ENCODE measurements at regions not wholly inside any gene's neighbourhood (a gene's known extent, or its start where the extent isn't known, plus 50 kb on each side); places are given as distances from the start of the nearest gene placed in this dataset.

GRCh38 chr5:113974976-113975375 lies 386.9 kb upstream of the KCNN2 start:
- Histone ChIP-seq H3K36me3 (ENCODE audit: control insufficient read depth in 1 of 2, insufficient read depth in 2 of 2, low read length in 2 of 2) (no peaks in the 10 kb centered on the region), H3K4me3 (ENCODE audit: low read depth in 1 of 2, low read length in 2 of 2) (no peak overlapping the region), H3K27me3 (ENCODE audit: low read depth, low read length) (no peaks in the 10 kb centered on the region), H3K4me1 (ENCODE audit: control insufficient read depth in 1 of 2, insufficient read depth in 2 of 2, low read length in 2 of 2) (no peaks in the 10 kb centered on the region), H3K27ac (ENCODE audit: low read length) (no peak overlapping the region), H3K9me3 (ENCODE audit: control insufficient read depth in 1 of 2, low read length in 2 of 2) (no peaks in the 10 kb centered on the region)

DNA sequence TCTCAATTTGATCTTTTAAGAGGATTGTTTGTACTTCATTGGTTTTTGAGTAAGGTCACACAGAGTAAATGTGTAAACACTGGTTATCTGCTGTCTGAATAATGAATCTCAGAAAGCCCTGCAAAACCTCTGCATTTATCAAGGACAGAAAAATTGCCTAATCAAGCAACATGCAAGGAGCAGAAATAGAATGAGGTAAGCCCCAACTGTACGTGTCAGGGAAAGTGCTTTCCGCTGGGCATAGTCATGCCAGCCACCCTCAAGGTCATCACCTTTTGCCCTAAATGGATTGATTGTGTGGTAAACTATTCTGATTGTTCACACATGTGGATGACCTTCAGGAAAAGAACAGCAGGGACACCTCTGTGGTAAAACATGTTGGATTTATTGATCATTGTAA lies 376.9 kb upstream of the KCNN2 start:
- H3K9me3 ChIP-seq (ENCODE audit: control insufficient read depth in 1 of 2, low read length in 2 of 2) = no peaks in the 10 kb centered on the region
- H3K36me3 ChIP-seq (ENCODE audit: control insufficient read depth in 1 of 2, insufficient read depth in 2 of 2, low read length in 2 of 2) = no peaks in the 10 kb centered on the region
- H3K4me1 ChIP-seq (ENCODE audit: control insufficient read depth in 1 of 2, insufficient read depth in 2 of 2, low read length in 2 of 2) = no peaks in the 10 kb centered on the region
- no peak overlapping the region for H3K27ac ChIP-seq (ENCODE audit: low read length)
- no peaks in the 10 kb centered on the region for H3K27me3 ChIP-seq (ENCODE audit: low read depth, low read length)
- H3K4me3 ChIP-seq (ENCODE audit: low read depth in 1 of 2, low read length in 2 of 2) = no peak overlapping the region

- Histone ChIP-seq H3K27me3 (ENCODE audit: low read depth, low read length) (no peaks in the 10 kb centered on the region), H3K9me3 (ENCODE audit: control insufficient read depth in 1 of 2, low read length in 2 of 2) (no peaks in the 10 kb centered on the region), H3K36me3 (ENCODE audit: control insufficient read depth in 1 of 2, insufficient read depth in 2 of 2, low read length in 2 of 2) (no peaks in the 10 kb centered on the region), H3K4me3 (ENCODE audit: low read depth in 1 of 2, low read length in 2 of 2) (no peak overlapping the region), H3K4me1 (ENCODE audit: control insufficient read depth in 1 of 2, insufficient read depth in 2 of 2, low read length in 2 of 2) (no peaks in the 10 kb centered on the region), H3K27ac (ENCODE audit: low read length) (no peak overlapping the region)
Observed at GRCh38 chr5:113985505-113985904, 376.4 kb upstream of the KCNN2 start.

DNA sequence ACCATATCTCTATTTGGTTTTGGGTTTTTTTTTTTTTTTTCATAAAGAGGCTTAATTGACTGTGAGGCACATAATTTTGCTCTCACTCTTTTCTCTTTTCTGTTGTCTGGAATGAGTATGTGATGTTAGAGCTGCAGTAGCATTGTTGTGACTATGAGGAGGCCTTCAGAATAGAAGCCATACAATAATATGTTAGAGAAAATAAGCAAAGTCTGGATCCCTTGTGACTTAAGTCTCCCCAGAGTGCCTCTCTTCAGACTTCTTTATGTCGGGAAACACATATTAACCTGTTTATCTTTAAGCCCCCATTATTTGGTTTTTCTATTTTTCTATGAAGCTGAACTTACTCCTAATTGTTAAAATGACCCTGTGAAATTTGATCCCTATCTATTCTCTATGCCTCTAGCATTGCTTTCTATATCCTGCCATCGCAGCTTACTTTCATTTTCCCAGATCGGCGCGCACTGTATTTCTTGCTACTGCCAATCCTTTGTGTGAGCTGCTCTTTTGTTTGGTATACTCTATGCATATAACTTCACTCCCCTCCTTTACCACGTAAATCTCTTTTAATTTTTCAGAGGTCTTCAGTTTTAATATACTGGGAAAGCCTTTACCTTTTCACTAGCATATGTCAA lies 372.5 kb upstream of the KCNN2 start:
- Histone ChIP-seq H3K27ac (ENCODE audit: low read length) (no peak overlapping the region), H3K27me3 (ENCODE audit: low read depth, low read length) (no peaks in the 10 kb centered on the region), H3K4me1 (ENCODE audit: control insufficient read depth in 1 of 2, insufficient read depth in 2 of 2, low read length in 2 of 2) (no peaks in the 10 kb centered on the region)

DNA sequence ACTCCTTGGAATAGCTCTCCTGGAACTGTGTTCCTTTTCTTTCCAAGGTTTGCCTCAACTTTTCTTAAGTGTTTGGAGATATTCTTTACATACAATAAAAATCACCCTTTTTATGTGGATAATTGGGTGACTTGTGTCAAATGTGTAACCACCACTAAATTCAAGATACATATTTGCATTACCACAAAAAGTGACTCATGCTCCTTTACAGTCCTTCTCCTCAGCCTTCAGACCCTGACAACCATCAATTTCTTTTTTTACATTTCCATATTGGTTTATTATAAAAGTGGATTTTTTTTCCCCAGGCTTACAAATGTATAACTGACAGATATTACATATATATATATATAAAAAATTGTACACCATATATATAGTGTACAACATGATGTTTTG lies 372.0 kb upstream of the KCNN2 start:
- Histone ChIP-seq H3K4me3 (ENCODE audit: low read depth in 1 of 2, low read length in 2 of 2) (no peak overlapping the region), H3K4me1 (ENCODE audit: control insufficient read depth in 1 of 2, insufficient read depth in 2 of 2, low read length in 2 of 2) (no peaks in the 10 kb centered on the region), H3K9me3 (ENCODE audit: control insufficient read depth in 1 of 2, low read length in 2 of 2) (no peaks in the 10 kb centered on the region), H3K27ac (ENCODE audit: low read length) (no peak overlapping the region), H3K27me3 (ENCODE audit: low read depth, low read length) (no peaks in the 10 kb centered on the region), H3K36me3 (ENCODE audit: control insufficient read depth in 1 of 2, insufficient read depth in 2 of 2, low read length in 2 of 2) (no peaks in the 10 kb centered on the region)

More for the DNA sequence above, 372.5 kb upstream of the KCNN2 start:
- Histone ChIP-seq H3K9me3 (ENCODE audit: control insufficient read depth in 1 of 2, low read length in 2 of 2) (no peaks in the 10 kb centered on the region), H3K4me3 (ENCODE audit: low read depth in 1 of 2, low read length in 2 of 2) (no peak overlapping the region), H3K36me3 (ENCODE audit: control insufficient read depth in 1 of 2, insufficient read depth in 2 of 2, low read length in 2 of 2) (no peaks in the 10 kb centered on the region)

- H3K4me1 ChIP-seq (ENCODE audit: control insufficient read depth in 1 of 2, insufficient read depth in 2 of 2, low read length in 2 of 2) = no peaks in the 10 kb centered on the region
- no peak overlapping the region for H3K4me3 ChIP-seq (ENCODE audit: low read depth in 1 of 2, low read length in 2 of 2)
- H3K36me3 ChIP-seq (ENCODE audit: control insufficient read depth in 1 of 2, insufficient read depth in 2 of 2, low read length in 2 of 2) = no peaks in the 10 kb centered on the region
- H3K27me3 ChIP-seq (ENCODE audit: low read depth, low read length) = no peaks in the 10 kb centered on the region
- H3K27ac ChIP-seq (ENCODE audit: low read length) = no peak overlapping the region
- no peaks in the 10 kb centered on the region for H3K9me3 ChIP-seq (ENCODE audit: control insufficient read depth in 1 of 2, low read length in 2 of 2)
Observed at GRCh38 chr5:114001076-114001475, 360.8 kb upstream of the KCNN2 start.

DNA sequence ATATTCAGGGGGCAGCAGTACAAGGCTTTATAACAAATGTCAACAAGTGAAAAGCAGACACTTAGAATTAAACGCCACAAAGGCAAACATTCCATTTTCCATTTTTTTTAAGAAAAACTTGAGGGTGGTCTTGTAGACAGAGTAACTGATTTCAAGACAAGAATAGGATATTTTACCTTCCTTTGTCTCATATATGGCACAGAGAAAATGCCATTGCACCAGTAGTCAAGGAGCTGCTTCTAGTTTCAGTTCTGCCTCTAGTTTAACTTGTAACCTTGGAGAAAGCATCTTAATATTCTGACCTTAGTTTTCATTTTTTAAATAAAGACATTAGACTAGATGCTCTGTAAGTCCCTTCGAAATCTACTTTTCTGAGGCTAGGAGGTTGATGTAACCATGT lies 355.3 kb upstream of the KCNN2 start:
- Histone ChIP-seq H3K9me3 (ENCODE audit: control insufficient read depth in 1 of 2, low read length in 2 of 2) (no peaks in the 10 kb centered on the region), H3K36me3 (ENCODE audit: control insufficient read depth in 1 of 2, insufficient read depth in 2 of 2, low read length in 2 of 2) (no peaks in the 10 kb centered on the region), H3K4me3 (ENCODE audit: low read depth in 1 of 2, low read length in 2 of 2) (no peak overlapping the region), H3K4me1 (ENCODE audit: control insufficient read depth in 1 of 2, insufficient read depth in 2 of 2, low read length in 2 of 2) (no peaks in the 10 kb centered on the region), H3K27me3 (ENCODE audit: low read depth, low read length) (no peaks in the 10 kb centered on the region), H3K27ac (ENCODE audit: low read length) (no peak overlapping the region)

DNA sequence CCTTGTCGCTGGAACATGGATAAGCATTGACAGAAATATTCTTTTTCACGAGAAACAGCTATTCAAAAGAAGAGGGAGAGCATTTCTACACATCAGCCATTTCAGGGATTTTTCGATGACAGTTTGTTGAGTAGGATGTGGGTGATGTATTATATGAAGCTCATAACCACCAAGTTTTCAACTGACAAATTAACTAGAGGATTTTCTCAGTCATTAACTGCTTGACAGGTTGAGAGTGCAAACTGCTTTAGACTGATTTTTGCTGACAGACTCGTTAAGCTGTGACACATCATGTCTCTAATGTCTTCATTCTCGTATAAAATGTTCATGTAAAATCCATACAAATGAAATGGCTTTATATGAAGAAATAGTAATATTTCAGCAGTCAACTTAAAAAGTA lies 354.2 kb upstream of the KCNN2 start:
- no peaks in the 10 kb centered on the region for H3K4me1 ChIP-seq (ENCODE audit: control insufficient read depth in 1 of 2, insufficient read depth in 2 of 2, low read length in 2 of 2)
- no peaks in the 10 kb centered on the region for H3K9me3 ChIP-seq (ENCODE audit: control insufficient read depth in 1 of 2, low read length in 2 of 2)
- H3K27ac ChIP-seq (ENCODE audit: low read length) = no peak overlapping the region
- H3K36me3 ChIP-seq (ENCODE audit: control insufficient read depth in 1 of 2, insufficient read depth in 2 of 2, low read length in 2 of 2) = no peaks in the 10 kb centered on the region
- no peaks in the 10 kb centered on the region for H3K27me3 ChIP-seq (ENCODE audit: low read depth, low read length)
- H3K4me3 ChIP-seq (ENCODE audit: low read depth in 1 of 2, low read length in 2 of 2) = no peak overlapping the region

DNA sequence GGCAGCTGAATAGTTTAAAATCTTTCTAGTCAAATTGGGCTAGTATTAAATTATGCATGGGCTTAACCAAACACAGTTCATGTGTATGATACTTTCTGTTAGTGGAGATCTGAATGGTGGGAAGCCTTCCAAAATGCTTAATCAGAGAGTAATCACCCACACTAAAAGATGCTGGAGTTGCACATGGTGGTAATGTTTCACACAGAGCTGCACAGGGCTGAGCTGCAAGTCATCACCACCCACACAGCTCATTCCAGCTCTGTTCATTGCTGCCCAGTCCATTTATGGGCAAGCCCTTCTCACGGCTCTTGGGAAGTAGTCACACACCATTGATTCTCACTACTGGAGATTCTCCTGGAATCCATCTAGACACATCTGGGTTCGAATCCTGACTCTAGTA lies 351.5 kb upstream of the KCNN2 start:
- H3K9me3 ChIP-seq (ENCODE audit: control insufficient read depth in 1 of 2, low read length in 2 of 2) = no peaks in the 10 kb centered on the region
- H3K27ac ChIP-seq (ENCODE audit: low read length) = no peak overlapping the region
- no peaks in the 10 kb centered on the region for H3K27me3 ChIP-seq (ENCODE audit: low read depth, low read length)
- no peak overlapping the region for H3K4me3 ChIP-seq (ENCODE audit: low read depth in 1 of 2, low read length in 2 of 2)
- no peaks in the 10 kb centered on the region for H3K36me3 ChIP-seq (ENCODE audit: control insufficient read depth in 1 of 2, insufficient read depth in 2 of 2, low read length in 2 of 2)
- H3K4me1 ChIP-seq (ENCODE audit: control insufficient read depth in 1 of 2, insufficient read depth in 2 of 2, low read length in 2 of 2) = no peaks in the 10 kb centered on the region

- H3K36me3 ChIP-seq (ENCODE audit: control insufficient read depth in 1 of 2, insufficient read depth in 2 of 2, low read length in 2 of 2) = no peaks in the 10 kb centered on the region
- H3K4me3 ChIP-seq (ENCODE audit: low read depth in 1 of 2, low read length in 2 of 2) = no peak overlapping the region
- H3K4me1 ChIP-seq (ENCODE audit: control insufficient read depth in 1 of 2, insufficient read depth in 2 of 2, low read length in 2 of 2) = no peaks in the 10 kb centered on the region
- H3K27ac ChIP-seq (ENCODE audit: low read length) = no peak overlapping the region
- no peaks in the 10 kb centered on the region for H3K27me3 ChIP-seq (ENCODE audit: low read depth, low read length)
- no peaks in the 10 kb centered on the region for H3K9me3 ChIP-seq (ENCODE audit: control insufficient read depth in 1 of 2, low read length in 2 of 2)
Observed at GRCh38 chr5:114018186-114018585, 343.7 kb upstream of the KCNN2 start.

- H3K4me1 ChIP-seq (ENCODE audit: control insufficient read depth in 1 of 2, insufficient read depth in 2 of 2, low read length in 2 of 2) = no peaks in the 10 kb centered on the region
- no peaks in the 10 kb centered on the region for H3K36me3 ChIP-seq (ENCODE audit: control insufficient read depth in 1 of 2, insufficient read depth in 2 of 2, low read length in 2 of 2)
- peaks cover 0 to 6% of the 10 kb centered on the region in 2 donors for H3K9me3 ChIP-seq (ENCODE audit: control insufficient read depth in 1 of 2, low read length in 2 of 2)
- H3K27ac ChIP-seq (ENCODE audit: low read length) = no peak overlapping the region
- H3K27me3 ChIP-seq (ENCODE audit: low read depth, low read length) = no peaks in the 10 kb centered on the region
- H3K4me3 ChIP-seq (ENCODE audit: low read depth in 1 of 2, low read length in 2 of 2) = no peak overlapping the region
Observed at GRCh38 chr5:114038756-114039155, 323.1 kb upstream of the KCNN2 start.

- Histone ChIP-seq H3K27ac (ENCODE audit: low read length) (no peak overlapping the region), H3K4me1 (ENCODE audit: control insufficient read depth in 1 of 2, insufficient read depth in 2 of 2, low read length in 2 of 2) (peaks cover 0 to 16% of the 10 kb centered on the region in 2 donors), H3K36me3 (ENCODE audit: control insufficient read depth in 1 of 2, insufficient read depth in 2 of 2, low read length in 2 of 2) (no peaks in the 10 kb centered on the region), H3K9me3 (ENCODE audit: control insufficient read depth in 1 of 2, low read length in 2 of 2) (no peaks in the 10 kb centered on the region), H3K4me3 (ENCODE audit: low read depth in 1 of 2, low read length in 2 of 2) (no peak overlapping the region), H3K27me3 (ENCODE audit: low read depth, low read length) (no peaks in the 10 kb centered on the region)
Observed at GRCh38 chr5:114050087-114050486, 311.8 kb upstream of the KCNN2 start.
